ENCODE measurements at regions not wholly inside any gene's neighbourhood (a gene's known extent, or its start where the extent isn't known, plus 50 kb on each side); places are given as distances from the start of the nearest gene placed in this dataset.

- peak; percentile 74 for DNase-seq (ENCODE audit: low read depth)
These were observed 91.4 kb downstream of the EDN1 start for GRCh38 chr6:12381587-12381986.

GRCh38 chr6:12383448-12383847 is 93.3 kb downstream of the EDN1 start:
- DNase-seq (ENCODE audit: low read depth) = no peak

DNA sequence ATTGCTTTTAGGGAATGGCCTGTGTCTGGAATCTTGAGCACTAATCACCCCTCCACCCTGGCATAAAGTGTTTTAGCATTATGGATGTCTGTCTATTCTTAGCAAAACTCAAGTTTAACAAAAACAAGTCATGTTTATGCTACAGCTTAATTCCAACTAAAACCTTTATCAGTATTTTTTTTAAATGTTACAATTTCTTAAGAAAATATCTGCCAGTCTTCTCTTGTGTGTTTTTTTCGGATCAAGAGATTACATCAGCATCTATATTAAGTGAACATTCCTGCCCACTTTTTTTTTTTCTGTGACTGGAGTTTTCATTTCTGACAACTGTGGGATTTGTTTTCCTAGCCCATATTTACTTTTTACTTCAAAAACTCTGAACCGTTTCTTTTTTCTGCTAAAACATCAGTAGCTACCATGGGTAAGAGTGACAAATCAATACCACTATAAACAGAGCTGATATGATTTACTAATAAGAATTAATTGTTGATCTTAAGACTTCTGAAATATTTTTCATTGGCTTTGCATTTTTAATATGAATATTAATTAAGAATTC is 94.3 kb downstream of the EDN1 start:
- DNase-seq (ENCODE audit: low read depth) = no peak

DNA sequence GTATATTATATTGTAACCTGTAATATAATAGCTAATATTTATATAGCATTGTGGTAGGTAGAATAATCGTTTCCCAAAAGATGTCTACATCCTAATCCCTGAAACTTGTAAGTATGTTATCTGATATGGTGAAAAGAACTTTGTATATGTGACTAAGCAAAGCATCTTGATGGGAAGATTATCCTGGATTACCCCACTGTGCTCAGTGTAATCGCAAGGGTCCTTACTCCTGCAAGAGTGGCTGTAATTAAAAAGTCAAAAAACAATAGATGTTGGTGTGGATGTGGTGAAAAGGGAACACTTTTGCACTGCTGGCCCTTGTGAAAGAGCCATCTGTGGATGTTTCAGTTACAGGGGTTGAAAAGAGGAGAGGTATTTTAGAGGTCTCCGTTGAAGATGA is 95.2 kb downstream of the EDN1 start:
- DNase-seq (ENCODE audit: low read depth) = no peak

- DNase-seq (ENCODE audit: low read depth) = no peak
These were observed 96.7 kb downstream of the EDN1 start for GRCh38 chr6:12386816-12387215.

DNA sequence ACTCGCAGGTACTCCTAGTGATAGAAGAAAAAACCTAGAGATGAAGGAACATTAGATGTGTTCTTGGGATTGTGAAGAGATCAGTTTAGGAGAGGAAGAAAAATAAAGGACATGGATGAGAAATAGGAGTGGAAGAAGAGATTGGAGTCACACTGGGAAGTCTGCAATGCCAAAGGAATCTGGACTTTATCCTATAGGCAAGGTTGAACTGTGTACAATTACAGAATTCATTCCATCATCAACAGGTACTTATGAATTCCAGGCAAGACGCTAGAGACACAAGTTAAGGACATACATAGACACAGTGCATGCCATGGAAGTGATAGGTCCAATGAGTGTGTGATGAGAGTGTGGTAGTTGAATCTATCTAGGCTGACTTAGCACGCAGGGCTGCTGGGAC is 101.3 kb downstream of the EDN1 start:
- no peak for DNase-seq (ENCODE audit: low read depth)

DNA sequence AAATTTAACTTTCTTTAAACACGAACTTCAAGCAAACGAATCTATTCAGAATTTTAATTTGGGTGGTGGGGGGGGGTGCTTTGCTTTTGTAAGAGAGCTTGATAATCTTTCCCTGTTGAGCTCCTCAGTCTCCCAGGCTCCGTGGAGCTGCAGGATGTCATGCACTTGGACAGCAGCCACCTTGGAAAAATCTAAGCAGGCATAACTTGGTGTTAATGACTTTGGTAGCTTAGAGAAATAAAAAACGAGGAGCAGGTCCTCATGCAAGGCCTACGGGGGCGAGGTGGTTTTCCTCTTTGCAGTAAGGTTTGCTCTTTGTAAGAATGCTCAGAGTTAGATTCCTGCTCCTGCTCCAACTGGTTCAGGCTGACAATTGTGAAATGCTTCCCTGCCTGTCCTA is 102.3 kb downstream of the EDN1 start:
- DNase-seq (ENCODE audit: low read depth) = no peak

DNA sequence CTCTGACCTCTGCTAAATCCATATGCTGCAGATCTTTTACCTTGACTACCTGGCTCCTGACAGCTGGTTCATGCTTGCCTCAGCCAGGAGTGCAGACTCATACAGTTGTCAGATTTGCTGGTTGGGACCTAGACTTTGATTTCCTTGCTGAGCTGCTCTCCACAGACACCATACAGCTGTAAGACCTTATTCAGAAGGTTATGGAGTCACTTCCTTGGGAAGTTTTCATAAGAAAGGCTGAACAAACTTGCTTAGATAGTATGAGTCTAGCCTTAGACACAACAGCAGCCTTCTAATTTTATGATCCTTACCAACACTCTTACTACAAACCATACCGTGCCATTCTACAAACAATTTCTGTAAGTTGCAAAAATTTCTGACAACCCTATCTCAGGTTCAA is 102.9 kb downstream of the EDN1 start:
- no peak for DNase-seq (ENCODE audit: low read depth)

DNA sequence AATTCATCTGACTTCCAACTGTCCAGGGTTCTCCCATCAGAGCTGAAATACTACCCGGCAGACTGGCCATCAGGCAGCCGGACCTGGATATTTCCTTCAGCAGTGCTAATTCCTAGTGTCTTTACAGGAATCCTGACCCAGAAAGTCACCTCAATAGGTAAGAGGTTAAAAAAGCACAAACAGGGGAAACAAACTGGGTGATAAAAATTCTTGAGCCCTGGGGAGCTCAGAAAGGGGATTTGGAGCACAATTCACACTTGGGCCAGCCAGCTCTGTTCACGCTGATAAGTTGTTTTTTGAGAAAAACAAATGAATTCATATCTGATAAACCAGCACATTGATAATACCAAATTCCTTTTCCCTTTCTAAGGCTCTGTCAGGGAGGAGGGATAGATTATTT is 104.0 kb downstream of the EDN1 start:
- no peak for DNase-seq (ENCODE audit: low read depth)

DNA sequence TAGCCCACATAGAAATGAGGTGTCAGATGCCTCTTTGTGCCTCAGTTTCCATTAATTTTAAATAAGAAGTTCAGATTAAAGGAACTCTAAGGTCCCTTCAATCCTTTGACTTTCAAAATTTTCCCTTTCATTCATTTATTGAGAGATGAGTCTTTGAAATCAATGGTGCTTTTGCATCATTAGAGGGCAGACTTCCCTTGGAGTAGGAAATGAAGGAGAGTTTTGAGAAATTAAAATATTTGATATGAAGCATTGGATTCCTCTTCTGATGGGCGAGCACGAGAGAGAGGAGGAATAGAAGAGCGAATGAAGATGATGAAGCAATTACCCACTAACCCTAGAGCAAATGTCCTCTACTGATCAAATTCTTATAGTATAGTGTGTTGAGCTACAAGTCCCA is 105.7 kb downstream of the EDN1 start:
- DNase-seq (ENCODE audit: low read depth) = peak; percentile 10

DNA sequence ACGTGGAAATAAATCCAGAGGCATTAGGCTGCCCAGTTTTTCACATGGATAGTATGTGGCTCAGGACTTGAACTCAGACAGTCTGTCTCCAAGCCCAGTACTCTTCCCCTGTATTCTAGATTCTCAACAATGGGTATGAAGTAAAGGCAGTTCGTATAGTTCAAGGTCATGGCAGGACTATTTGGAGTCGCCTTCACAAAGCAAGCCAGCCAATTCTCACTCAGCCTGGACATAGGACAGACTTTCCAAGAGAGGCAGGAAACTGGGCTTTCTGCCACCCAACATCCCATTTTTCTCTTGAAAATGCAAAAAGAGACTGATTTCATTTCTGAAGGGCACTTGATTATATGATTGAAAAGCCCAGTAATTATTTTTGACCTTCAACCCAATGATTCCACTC is 111.0 kb downstream of the EDN1 start:
- DNase-seq (ENCODE audit: low read depth) = no peak

DNA sequence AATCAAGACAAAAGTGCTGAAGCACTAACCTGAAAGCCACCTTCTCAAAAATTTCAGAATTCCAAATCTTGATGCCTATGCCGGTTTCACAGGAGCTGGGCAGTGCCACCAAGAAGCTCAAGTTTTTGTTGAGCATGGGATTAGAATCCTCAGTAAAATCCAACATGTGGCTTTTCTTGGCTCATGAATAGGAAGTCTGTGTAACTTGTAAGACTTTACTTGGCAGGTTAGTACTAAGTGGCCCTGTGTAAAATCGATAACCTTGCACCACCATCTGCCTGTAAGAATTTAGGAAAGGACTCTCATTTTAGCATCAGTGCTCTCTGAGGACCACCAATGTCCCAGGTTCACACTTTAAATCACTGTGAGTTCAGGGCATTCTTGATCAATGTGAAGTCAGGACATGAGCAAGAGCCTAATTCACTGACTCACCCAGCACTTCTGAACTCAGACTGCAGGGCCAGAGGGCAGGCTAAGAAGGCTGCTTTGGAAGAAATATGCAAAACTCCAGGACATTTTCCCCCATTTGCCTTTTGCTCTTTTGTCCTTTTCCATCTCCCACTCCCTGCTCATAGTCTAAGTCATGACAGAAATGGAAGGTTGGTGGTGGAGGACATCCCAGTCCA is 113.2 kb downstream of the EDN1 start:
- DNase-seq (ENCODE audit: low read depth) = peak; percentile 73

GRCh38 chr6:12403947-12404647 is 113.9 kb downstream of the EDN1 start:
- peak; percentile 39 for DNase-seq (ENCODE audit: low read depth)

DNA sequence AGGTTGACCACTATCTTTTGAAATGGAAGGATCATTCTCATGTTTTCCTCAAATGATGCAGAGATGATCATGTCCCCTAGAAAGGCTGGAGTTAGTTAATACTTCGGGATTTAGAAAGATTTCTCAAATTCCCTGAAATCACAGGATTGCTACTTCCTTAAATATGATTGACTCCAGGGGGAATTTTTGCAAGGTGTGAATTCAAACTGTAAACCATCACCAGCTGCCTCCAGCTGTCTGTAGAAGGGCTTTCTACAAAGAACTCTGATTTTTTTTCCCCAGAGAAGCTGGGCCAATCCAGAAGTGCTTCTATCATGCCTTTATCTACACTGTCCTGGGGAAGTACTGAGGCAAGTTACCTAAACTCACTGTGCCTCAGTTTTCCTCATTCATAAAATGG is 114.5 kb downstream of the EDN1 start:
- DNase-seq (ENCODE audit: low read depth) = no peak

DNA sequence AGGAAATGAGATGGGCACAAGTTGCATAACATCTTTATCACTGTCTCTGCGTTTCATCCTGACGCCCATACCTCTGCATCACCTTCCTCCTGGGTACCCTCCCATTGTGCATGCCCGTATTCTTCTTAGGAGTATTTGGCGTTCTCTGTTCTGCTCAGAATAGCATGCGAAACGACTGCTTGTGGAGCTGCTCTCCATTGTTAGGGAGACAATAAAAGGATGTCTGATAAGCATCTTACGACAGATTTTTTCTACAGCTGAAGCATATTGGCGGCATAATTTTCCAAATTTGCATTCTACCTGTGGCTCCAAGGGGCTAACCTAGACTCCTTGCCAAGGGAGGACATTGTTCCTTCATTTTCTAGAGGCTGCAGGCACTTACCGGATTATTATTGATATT is 118.6 kb downstream of the EDN1 start:
- DNase-seq (ENCODE audit: low read depth) = no peak

DNA sequence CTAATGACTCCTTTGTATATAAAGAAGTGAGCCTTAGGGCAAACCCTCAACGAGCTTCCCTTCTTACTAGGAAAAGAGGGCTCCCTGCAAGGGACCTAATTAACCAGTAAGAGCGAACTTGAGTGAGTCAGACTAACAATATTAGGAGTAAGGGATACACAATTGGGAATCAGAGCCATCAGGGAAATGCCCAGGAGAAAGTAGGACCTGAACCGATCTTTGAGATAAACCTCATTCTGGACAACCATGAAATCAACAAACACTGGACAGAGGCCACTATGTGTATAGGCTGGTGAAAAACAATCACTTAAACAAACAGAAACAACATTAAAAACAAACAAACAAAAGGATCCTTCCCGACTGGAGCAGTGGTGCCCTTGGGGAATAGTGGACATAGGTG is 120.8 kb downstream of the EDN1 start:
- DNase-seq (ENCODE audit: low read depth) = no peak

- DNase-seq (ENCODE audit: low read depth) = peak; percentile 24
These were observed 124.0 kb downstream of the EDN1 start for GRCh38 chr6:12414096-12414675.

DNA sequence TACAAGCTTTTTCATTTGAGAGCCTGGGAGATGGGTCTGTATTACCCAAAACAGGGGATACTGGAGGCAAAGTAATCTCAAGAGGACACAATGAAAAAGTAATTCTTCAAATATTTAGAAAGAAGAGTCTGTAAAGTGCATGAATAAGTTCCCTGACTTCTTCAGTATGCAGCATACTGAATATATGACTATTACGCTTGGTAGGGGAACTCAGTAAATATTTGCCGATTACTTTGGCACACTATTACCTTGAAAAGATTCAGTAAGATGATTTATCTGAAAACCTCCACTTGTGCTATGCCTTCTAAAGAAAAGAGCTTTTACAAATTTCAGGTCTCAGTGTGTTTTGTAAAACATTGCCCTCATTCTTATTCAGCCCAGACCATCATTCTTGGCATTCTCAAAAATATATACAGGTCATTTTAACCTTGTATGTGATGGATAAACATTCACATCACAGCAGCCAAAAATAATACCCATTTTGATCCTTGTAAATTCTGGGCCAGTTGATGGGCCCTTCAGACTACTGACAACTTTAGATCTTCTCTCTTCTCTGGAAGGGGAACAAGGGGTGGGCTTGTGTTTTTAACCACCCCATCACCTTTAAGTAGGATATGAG is 125.9 kb downstream of the EDN1 start:
- DNase-seq (ENCODE audit: low read depth) = no peak

DNA sequence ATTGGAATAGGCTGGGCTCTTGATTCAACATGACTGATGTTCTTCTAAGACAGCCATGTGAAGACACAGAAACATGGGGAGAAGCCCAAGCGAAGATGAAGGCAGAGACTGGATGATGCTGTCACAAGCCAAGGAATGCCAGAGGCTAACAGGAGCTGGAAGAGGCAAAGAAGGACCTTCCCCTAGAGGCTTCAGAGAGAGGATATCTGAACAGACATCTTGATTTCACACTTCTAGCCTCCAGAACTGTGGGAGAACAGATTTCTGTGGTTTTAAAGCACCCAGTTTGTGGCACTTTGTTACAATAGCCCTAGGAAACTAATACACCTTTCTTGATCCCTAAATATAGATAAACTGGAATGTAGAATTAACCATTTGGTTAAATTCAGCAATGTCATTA is 127.0 kb downstream of the EDN1 start:
- no peak for DNase-seq (ENCODE audit: low read depth)

GRCh38 chr6:12418946-12419345 is 128.8 kb downstream of the EDN1 start:
- DNase-seq (ENCODE audit: low read depth) = no peak

DNA sequence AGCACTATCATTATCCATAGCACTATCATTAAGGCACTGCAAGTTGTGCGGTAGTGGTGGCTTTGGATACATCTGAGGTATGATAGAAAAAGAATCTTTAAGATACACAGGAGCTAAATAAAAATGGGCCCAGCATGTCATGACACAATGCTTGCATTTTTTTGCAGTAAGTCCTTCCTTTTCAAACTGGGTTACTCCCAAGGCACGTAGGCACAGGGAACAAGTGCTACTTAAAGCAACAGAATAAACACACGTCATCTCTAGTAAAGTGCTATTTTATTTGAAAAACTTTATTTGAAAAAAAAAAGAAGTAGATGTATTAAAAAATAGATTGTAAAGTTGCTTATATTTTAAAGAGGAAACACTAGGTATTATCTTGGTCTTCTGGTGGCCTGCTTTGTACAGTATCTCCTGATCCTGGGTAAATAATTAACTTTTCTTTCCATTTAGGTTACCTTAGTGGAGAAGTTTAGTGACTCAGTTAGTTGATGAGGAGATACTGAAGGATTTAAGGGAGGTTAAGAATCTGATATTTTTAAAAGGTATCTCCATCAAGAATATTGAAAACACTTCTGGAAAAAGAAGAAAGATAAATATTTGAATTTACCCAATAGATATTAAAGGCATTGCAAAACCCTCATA is 129.6 kb downstream of the EDN1 start:
- DNase-seq (ENCODE audit: low read depth) = no peak

DNA sequence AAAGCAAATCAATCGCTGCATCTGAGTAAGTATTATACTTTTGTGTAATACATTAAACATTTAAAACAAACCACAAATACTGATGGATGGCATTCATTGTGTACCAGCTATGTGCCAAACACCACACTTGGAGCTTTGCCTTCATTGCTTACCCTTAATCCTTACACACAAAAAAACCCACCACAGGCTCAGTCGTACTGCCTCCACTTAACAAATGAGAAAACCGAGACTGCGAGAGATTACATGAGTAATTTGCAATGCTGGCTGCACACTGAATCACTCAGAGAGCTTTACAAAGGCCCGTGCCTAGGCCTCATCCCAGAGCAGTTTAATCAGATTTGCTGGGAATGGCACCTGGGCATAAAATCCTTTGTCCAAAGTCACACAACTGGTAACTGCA is 130.5 kb downstream of the EDN1 start:
- peak; percentile 70 for DNase-seq (ENCODE audit: low read depth)
